ENCODE measurements at regions not wholly inside any gene's neighbourhood (a gene's known extent, or its start where the extent isn't known, plus 50 kb on each side); places are given as distances from the start of the nearest gene placed in this dataset.
A peak's percentile ranks its signal among the peaks of the same experiment; 100 is the strongest.

- TF ChIP-seq CTCF (IDR thresholded peaks at IDR 0.05; ENCODE audit: control insufficient read depth, extremely low read depth, insufficient read depth): no peak
- DNase-seq (ENCODE audit: low read depth): no peak
- H3K4me3 ChIP-seq (ENCODE audit: low read depth, low read length): no peak overlapping the region
These were observed 50.4 kb downstream of the RTL9 start for GRCh38 chrX:110408949-110409588.

GRCh38 chrX:110409925-110410324 lies 51.3 kb downstream of the RTL9 start:
- no peak for DNase-seq (ENCODE audit: low read depth)
- H3K4me3 ChIP-seq (ENCODE audit: low read depth, low read length): no peak overlapping the region
- no peak for TF ChIP-seq CTCF (IDR thresholded peaks at IDR 0.05; ENCODE audit: control insufficient read depth, extremely low read depth, insufficient read depth)

- H3K4me3 ChIP-seq (ENCODE audit: low read depth, low read length): no peak overlapping the region
- TF ChIP-seq CTCF (IDR thresholded peaks at IDR 0.05; ENCODE audit: control insufficient read depth, extremely low read depth, insufficient read depth): no peak
- DNase-seq (ENCODE audit: low read depth): no peak
These were observed 52.0 kb downstream of the RTL9 start for GRCh38 chrX:110410603-110411002.

GRCh38 chrX:110412971-110413726 lies 54.5 kb downstream of the RTL9 start:
- peak; percentile 75 for TF ChIP-seq CTCF (IDR thresholded peaks at IDR 0.05; ENCODE audit: control insufficient read depth, extremely low read depth, insufficient read depth)
- H3K4me3 ChIP-seq (ENCODE audit: low read depth, low read length): no peak overlapping the region
- peak; percentile 14 for DNase-seq (ENCODE audit: low read depth)

- H3K4me3 ChIP-seq (ENCODE audit: low read depth, low read length): no peak overlapping the region
- DNase-seq (ENCODE audit: low read depth): no peak
- TF ChIP-seq CTCF (IDR thresholded peaks at IDR 0.05; ENCODE audit: control insufficient read depth, extremely low read depth, insufficient read depth): no peak
These were observed 55.1 kb downstream of the RTL9 start for GRCh38 chrX:110413727-110414124.

- DNase-seq (ENCODE audit: low read depth): no peak
These were observed 55.6 kb downstream of the RTL9 start for GRCh38 chrX:110414273-110414672.

More at GRCh38 chrX:110414273-110414672, 55.6 kb downstream of the RTL9 start:
- no peak for TF ChIP-seq CTCF (IDR thresholded peaks at IDR 0.05; ENCODE audit: control insufficient read depth, extremely low read depth, insufficient read depth)
- H3K4me3 ChIP-seq (ENCODE audit: low read depth, low read length): no peak overlapping the region
